CD14-positive monocyte (primary cell): ENCODE measurements at regions not wholly inside any gene's neighbourhood (a gene's known extent, or its start where the extent isn't known, plus 50 kb on each side); places are given as distances from the start of the nearest gene placed in this dataset.

Source experiments
- DNase-seq, 3 donors: peaks; one replicate each; pipeline ENCODE4 v3.0.0-alpha.2; 2011 to 2022
- H2AFZ ChIP-seq: 2 replicates; pipeline ENCODE4 v1.6.0; 2012; ENCODE audit warnings: mild to moderate bottlenecking, low read depth, low read length, inconsistent platforms; ENCODE audit not compliant: insufficient read depth, poor library complexity, severe bottlenecking
- H3K27ac ChIP-seq, 2 donors: 1 replicate in 1 of 2; 2 replicates in 1 of 2; pipeline ENCODE4 v1.5.1; 2012 to 2013; ENCODE audit warnings: low read length in 2 of 2, control low read depth in 1 of 2, inconsistent platforms in 1 of 2, low read depth in 1 of 2, mild to moderate bottlenecking in 1 of 2
- H3K27me3 ChIP-seq, 2 donors: one replicate each; pipeline versions ENCODE4 v1.6.0 to v1.6.1; 2011 to 2013; ENCODE audit warnings: low read length in 2 of 2; ENCODE audit not compliant: control insufficient read depth in 2 of 2, insufficient read depth in 2 of 2
- H3K36me3 ChIP-seq, 2 donors: replicated peaks in 1 of 2; 1 replicate in 1 of 2; 2 replicates in 1 of 2; pipeline versions ENCODE4 v1.5.1 to v1.6.1; 2012 to 2013; ENCODE audit warnings: low read length in 2 of 2, control low read depth in 1 of 2, inconsistent platforms in 1 of 2, mild to moderate bottlenecking in 1 of 2; ENCODE audit not compliant: insufficient read depth in 2 of 2, control insufficient read depth in 1 of 2
- H3K4me1 ChIP-seq, 2 donors: 1 replicate in 1 of 2; 2 replicates in 1 of 2; pipeline versions ENCODE4 v1.5.1 to v1.6.1; 2012 to 2013; ENCODE audit warnings: low read length in 2 of 2, control low read depth in 1 of 2, inconsistent platforms in 1 of 2, mild to moderate bottlenecking in 1 of 2, moderate library complexity in 1 of 2; ENCODE audit not compliant: insufficient read depth in 2 of 2, control insufficient read depth in 1 of 2
- H3K4me2 ChIP-seq: replicated peaks from 2 replicates; pipeline ENCODE3; 2012; ENCODE audit warnings: low read length, moderate library complexity, mild to moderate bottlenecking; ENCODE audit not compliant: poor library complexity, severe bottlenecking; ENCODE audit errors: extremely low read depth
- H3K4me3 ChIP-seq, 3 experiments: fragments of 200-600 bp in 1 of 3; sonication (generic) in 1 of 3; replicated peaks in 1 of 3; 1 replicate in 2 of 3; 2 replicates in 1 of 3; pipeline ENCODE4 v1.5.1; 2011 to 2013; ENCODE audit warnings: low read length in 3 of 3, mild to moderate bottlenecking in 3 of 3, control low read depth in 2 of 3, low read depth in 2 of 3, inconsistent platforms in 1 of 3, moderate library complexity in 1 of 3
- H3K79me2 ChIP-seq: 2 replicates; pipeline ENCODE4 v1.6.0; 2012; ENCODE audit warnings: mild to moderate bottlenecking, control low read depth, inconsistent platforms, low read length, moderate library complexity; ENCODE audit not compliant: insufficient read depth
- H3K9ac ChIP-seq: 2 replicates; pipeline ENCODE4 v1.6.0; 2017; ENCODE audit warnings: low read length, mild to moderate bottlenecking; ENCODE audit not compliant: insufficient read depth, poor library complexity, severe bottlenecking
- H3K9me3 ChIP-seq, 2 donors: replicated peaks in 1 of 2; 1 replicate in 1 of 2; 2 replicates in 1 of 2; pipeline versions ENCODE4 v1.5.1 to v1.6.1; 2012 to 2013; ENCODE audit warnings: low read length in 2 of 2, control low read depth in 1 of 2; ENCODE audit not compliant: control insufficient read depth in 1 of 2, insufficient read depth in 1 of 2
- H4K20me1 ChIP-seq: 2 replicates; pipeline ENCODE4 v1.6.0; 2012; ENCODE audit warnings: mild to moderate bottlenecking, low read length, control low read depth, moderate library complexity; ENCODE audit not compliant: insufficient read depth
- H3K27ac Mint-ChIP-seq, 7 donors: one replicate each; pipeline ENCODE4 v1.8.0; 2020; ENCODE audit warnings: mild to moderate bottlenecking in 7 of 7, mixed read lengths in 7 of 7, moderate library complexity in 6 of 7, inconsistent platforms in 2 of 7
- H3K27me3 Mint-ChIP-seq, 3 donors: one replicate each; pipeline ENCODE4 v1.8.0; 2021 to 2022; ENCODE audit warnings: low read depth in 3 of 3, mild to moderate bottlenecking in 3 of 3, mixed read lengths in 3 of 3, moderate library complexity in 3 of 3, inconsistent platforms in 1 of 3
- H3K36me3 Mint-ChIP-seq, 2 donors: one replicate each; pipeline ENCODE4 v1.8.0; 2020; ENCODE audit warnings: mixed read lengths in 2 of 2, inconsistent platforms in 1 of 2, mild to moderate bottlenecking in 1 of 2
- H3K4me1 Mint-ChIP-seq: one replicate; pipeline ENCODE4 v1.8.0; 2020; ENCODE audit warnings: mild to moderate bottlenecking, mixed read lengths
- H3K4me3 Mint-ChIP-seq, 2 donors: one replicate each; pipeline ENCODE4 v1.8.0; 2020; ENCODE audit warnings: mild to moderate bottlenecking in 2 of 2, mixed read lengths in 2 of 2, moderate library complexity in 1 of 2
- H3K9me3 Mint-ChIP-seq, 7 donors: one replicate each; pipeline ENCODE4 v1.8.0; 2020 to 2022; ENCODE audit warnings: mixed read lengths in 7 of 7, mild to moderate bottlenecking in 6 of 7, moderate library complexity in 6 of 7, inconsistent platforms in 2 of 7
- intact Hi-C, 2 donors: fragments of 100-400 bp; cut with micrococcal nuclease; formaldehyde crosslinking; loops; one replicate each; pipeline versions ENCODE4 v1.15.0 to v1.15.1; 2023
- TF ChIP-seq, protein P1 (sequence below): fragments of 200-600 bp; IDR thresholded peaks from one replicate; pipeline ENCODE4 v1.8.0; 2022; ENCODE audit warnings: antibody characterized with exemption, mild to moderate bottlenecking

DNA sequence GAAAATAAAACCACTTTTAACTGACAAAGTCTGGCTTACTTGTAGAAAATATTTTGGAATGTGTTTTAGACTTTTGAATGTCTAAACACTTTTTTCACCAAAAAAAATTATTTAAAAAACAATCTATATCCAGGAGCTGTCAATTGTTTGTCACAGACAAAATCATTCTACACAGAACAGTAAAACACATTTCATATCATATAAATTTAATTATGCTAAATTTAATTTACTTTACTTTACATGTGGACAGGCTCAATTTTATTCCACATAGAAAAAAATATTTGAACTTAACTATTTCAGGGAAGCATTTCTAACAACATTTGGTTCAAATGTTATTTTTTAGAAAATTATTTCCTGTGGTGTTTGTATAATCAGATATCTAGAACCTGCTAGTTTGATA lies 1417.0 kb downstream of the ZPLD1 start:
- no peaks in the 10 kb centered on the region for H3K4me1 ChIP-seq
- H3K27me3 ChIP-seq, result no peaks in the 10 kb centered on the region
- Mint-ChIP-seq H3K4me1 (no peaks in the 10 kb centered on the region), H3K4me3 (no peak overlapping the region), H3K27ac (no peak overlapping the region), H3K9me3 (peaks cover 0 to 2% (median 0%) of the 10 kb centered on the region in 7 donors), H3K27me3 (no peaks in the 10 kb centered on the region), H3K36me3 (no peaks in the 10 kb centered on the region)
- H3K4me3 ChIP-seq, result no peak overlapping the region
- H3K4me2 ChIP-seq, result no peak overlapping the region
- no peak overlapping the region for H3K9ac ChIP-seq
- H4K20me1 ChIP-seq, result no peaks in the 10 kb centered on the region
- intact Hi-C loops, result no loop called here
- H3K36me3 ChIP-seq, result no peaks in the 10 kb centered on the region
- no peaks in the 10 kb centered on the region for H3K9me3 ChIP-seq
- TF ChIP-seq, protein P1, sequence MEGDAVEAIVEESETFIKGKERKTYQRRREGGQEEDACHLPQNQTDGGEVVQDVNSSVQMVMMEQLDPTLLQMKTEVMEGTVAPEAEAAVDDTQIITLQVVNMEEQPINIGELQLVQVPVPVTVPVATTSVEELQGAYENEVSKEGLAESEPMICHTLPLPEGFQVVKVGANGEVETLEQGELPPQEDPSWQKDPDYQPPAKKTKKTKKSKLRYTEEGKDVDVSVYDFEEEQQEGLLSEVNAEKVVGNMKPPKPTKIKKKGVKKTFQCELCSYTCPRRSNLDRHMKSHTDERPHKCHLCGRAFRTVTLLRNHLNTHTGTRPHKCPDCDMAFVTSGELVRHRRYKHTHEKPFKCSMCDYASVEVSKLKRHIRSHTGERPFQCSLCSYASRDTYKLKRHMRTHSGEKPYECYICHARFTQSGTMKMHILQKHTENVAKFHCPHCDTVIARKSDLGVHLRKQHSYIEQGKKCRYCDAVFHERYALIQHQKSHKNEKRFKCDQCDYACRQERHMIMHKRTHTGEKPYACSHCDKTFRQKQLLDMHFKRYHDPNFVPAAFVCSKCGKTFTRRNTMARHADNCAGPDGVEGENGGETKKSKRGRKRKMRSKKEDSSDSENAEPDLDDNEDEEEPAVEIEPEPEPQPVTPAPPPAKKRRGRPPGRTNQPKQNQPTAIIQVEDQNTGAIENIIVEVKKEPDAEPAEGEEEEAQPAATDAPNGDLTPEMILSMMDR, result no peak
- no peak overlapping the region for H2AFZ ChIP-seq
- H3K79me2 ChIP-seq, result no peaks in the 10 kb centered on the region
- DNase-seq, result no peak
- H3K27ac ChIP-seq, result no peak overlapping the region

DNA sequence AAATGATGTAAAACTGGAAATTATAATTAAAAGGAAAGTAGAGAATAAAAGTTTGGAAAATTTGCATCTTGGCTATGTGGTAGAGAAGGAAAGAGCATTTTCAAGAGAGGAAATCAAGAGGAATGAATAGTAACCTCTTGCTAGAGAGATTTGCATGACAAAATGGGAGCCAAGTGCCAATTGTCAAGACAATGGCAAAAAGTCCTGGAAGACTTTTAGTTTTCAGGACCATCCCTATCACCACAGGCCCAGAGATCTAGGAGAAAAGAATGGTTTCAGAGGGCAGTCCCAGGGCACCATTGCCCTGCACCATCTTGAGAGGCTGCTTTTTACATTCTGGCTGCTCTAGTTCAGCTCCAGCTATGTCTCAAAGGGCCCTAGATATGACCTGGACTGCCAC lies 1427.6 kb downstream of the ZPLD1 start:
- Mint-ChIP-seq H3K4me1 (no peaks in the 10 kb centered on the region), H3K9me3 (peaks cover 0 to 7% (median 3%) of the 10 kb centered on the region in 7 donors), H3K27ac (no peak overlapping the region), H3K4me3 (no peak overlapping the region), H3K36me3 (no peaks in the 10 kb centered on the region), H3K27me3 (no peaks in the 10 kb centered on the region)
- Histone ChIP-seq H3K4me1 (no peaks in the 10 kb centered on the region), H4K20me1 (no peaks in the 10 kb centered on the region), H3K9me3 (peaks cover 0 to 7% of the 10 kb centered on the region in 2 donors), H3K4me3 (no peak overlapping the region), H3K27ac (no peak overlapping the region), H3K27me3 (no peaks in the 10 kb centered on the region), H3K9ac (no peak overlapping the region), H3K36me3 (no peaks in the 10 kb centered on the region), H2AFZ (no peak overlapping the region), H3K79me2 (no peaks in the 10 kb centered on the region), H3K4me2 (no peak overlapping the region)
- DNase-seq, result no peak
- TF ChIP-seq, protein P1, result no peak
- intact Hi-C loops, result no loop called here
